Gastroesophageal sphincter (tissue), 4 donors: ENCODE measurements at regions not wholly inside any gene's neighbourhood (a gene's known extent, or its start where the extent isn't known, plus 50 kb on each side); places are given as distances from the start of the nearest gene placed in this dataset.
"Not testable (repeated sequence)": the region's sequence is repeated elsewhere in the genome, so short reads cannot be mapped to it uniquely, and the experiment has no call there.

Experiments used
- ATAC-seq: fragments of 150-250 bp; one replicate; pipeline ENCODE4 v1.9.1; 2016; ENCODE audit warnings: mild to moderate bottlenecking, moderate library complexity
- H3K27ac ChIP-seq, 4 donors: fragments of 200-600 bp; sonication (generic) in 3 of 4; 1 replicate in 3 of 4; 2 replicates in 1 of 4; pipeline ENCODE4 v1.5.1; 2016 to 2019
- H3K27me3 ChIP-seq: fragments of 200-600 bp; sonication (generic); one replicate; pipeline ENCODE4 v1.5.1; 2019
- H3K36me3 ChIP-seq, 2 donors: fragments of 200-600 bp; sonication (generic); one replicate each; pipeline ENCODE4 v1.5.1; 2019; ENCODE audit warnings: control low read depth in 1 of 2
- H3K4me1 ChIP-seq, 3 donors: fragments of 200-600 bp; sonication (generic); 1 replicate in 2 of 3; 2 replicates in 1 of 3; pipeline ENCODE4 v1.5.1; 2016 to 2019; ENCODE audit warnings: control low read depth in 2 of 3
- H3K4me3 ChIP-seq, 2 donors: fragments of 200-600 bp; sonication (generic); one replicate each; pipeline ENCODE4 v1.5.1; 2019; ENCODE audit warnings: mild to moderate bottlenecking in 1 of 2, moderate library complexity in 1 of 2
- H3K9me3 ChIP-seq, 3 donors: fragments of 200-600 bp; sonication (generic); one replicate each; pipeline ENCODE4 v1.5.1; 2017 to 2019; ENCODE audit warnings: control low read depth in 2 of 3
- EP300 ChIP-seq: sonication (generic); formaldehyde crosslinking; IDR thresholded peaks from one replicate; pipeline ENCODE4 v1.6.1; 2017; ENCODE audit warnings: antibody characterized with exemption, mild to moderate bottlenecking
- POLR2A ChIP-seq, 2 donors: fragments of 450-650 bp; IDR thresholded peaks; one replicate each; pipeline ENCODE4 v1.6.1; 2017; ENCODE audit warnings: antibody characterized with exemption in 2 of 2, mild to moderate bottlenecking in 2 of 2, moderate library complexity in 1 of 2
- POLR2AphosphoS5 ChIP-seq: sonication (generic); formaldehyde crosslinking; IDR thresholded peaks from one replicate; pipeline ENCODE4 v1.6.1; 2017; ENCODE audit warnings: antibody characterized with exemption
- WGBS, 2 donors: methylation state at CpG; one replicate each; pipeline ENCODE4 v1.1.5; 2018; ENCODE audit warnings: low coverage in 1 of 2; 5-methylcytosine and 5-hydroxymethylcytosine counted together
- TF ChIP-seq, protein P1 (sequence below), 4 experiments: fragments of 200-600 bp in 2 of 4; fragments of 450-650 bp in 2 of 4; sonication (generic) in 1 of 4; IDR thresholded peaks; one replicate each; pipeline ENCODE4 v1.5.1; 2017 to 2019; ENCODE audit warnings: antibody characterized with exemption in 4 of 4, mild to moderate bottlenecking in 2 of 4, moderate library complexity in 2 of 4

DNA sequence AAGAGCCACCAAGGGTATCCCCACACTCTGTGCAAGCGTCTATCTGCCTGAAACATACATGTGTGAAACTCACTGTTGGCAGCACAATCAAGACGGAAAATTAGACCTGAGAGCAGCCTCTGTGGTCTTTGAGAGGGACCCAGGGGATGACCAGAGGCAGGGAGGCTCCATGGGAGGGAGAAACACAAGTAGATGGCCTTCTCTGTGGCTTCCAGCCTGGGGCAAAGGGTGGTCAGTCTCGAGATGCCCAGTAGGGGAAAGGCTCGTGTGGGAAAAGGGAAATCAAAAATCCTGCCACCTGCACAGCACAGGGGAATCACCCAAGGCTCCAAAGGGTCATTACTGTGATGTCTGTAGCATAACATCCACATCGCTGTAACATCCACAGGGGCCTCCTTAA is 823.3 kb downstream of the KCNJ18 start:
- ATAC-seq: no peak
- Histone ChIP-seq H3K36me3 (no peaks in the 10 kb centered on the region), H3K27me3 (no peaks in the 10 kb centered on the region), H3K4me3 (no peak overlapping the region), H3K27ac (no peak overlapping the region), H3K4me1 (no peaks in the 10 kb centered on the region), H3K9me3 (peaks cover 0 to 37% (median 0%) of the 10 kb centered on the region in 3 donors)
- WGBS, 2 donors: 31 to 56% methylated on average over 4 of the region's 5 CpGs
- no peak for TF ChIP-seq POLR2A (IDR thresholded peaks at IDR 0.05)
- TF ChIP-seq, protein P1, sequence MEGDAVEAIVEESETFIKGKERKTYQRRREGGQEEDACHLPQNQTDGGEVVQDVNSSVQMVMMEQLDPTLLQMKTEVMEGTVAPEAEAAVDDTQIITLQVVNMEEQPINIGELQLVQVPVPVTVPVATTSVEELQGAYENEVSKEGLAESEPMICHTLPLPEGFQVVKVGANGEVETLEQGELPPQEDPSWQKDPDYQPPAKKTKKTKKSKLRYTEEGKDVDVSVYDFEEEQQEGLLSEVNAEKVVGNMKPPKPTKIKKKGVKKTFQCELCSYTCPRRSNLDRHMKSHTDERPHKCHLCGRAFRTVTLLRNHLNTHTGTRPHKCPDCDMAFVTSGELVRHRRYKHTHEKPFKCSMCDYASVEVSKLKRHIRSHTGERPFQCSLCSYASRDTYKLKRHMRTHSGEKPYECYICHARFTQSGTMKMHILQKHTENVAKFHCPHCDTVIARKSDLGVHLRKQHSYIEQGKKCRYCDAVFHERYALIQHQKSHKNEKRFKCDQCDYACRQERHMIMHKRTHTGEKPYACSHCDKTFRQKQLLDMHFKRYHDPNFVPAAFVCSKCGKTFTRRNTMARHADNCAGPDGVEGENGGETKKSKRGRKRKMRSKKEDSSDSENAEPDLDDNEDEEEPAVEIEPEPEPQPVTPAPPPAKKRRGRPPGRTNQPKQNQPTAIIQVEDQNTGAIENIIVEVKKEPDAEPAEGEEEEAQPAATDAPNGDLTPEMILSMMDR (IDR thresholded peaks at IDR 0.05): no peak
- no peak for TF ChIP-seq EP300
- TF ChIP-seq POLR2AphosphoS5: no peak

DNA sequence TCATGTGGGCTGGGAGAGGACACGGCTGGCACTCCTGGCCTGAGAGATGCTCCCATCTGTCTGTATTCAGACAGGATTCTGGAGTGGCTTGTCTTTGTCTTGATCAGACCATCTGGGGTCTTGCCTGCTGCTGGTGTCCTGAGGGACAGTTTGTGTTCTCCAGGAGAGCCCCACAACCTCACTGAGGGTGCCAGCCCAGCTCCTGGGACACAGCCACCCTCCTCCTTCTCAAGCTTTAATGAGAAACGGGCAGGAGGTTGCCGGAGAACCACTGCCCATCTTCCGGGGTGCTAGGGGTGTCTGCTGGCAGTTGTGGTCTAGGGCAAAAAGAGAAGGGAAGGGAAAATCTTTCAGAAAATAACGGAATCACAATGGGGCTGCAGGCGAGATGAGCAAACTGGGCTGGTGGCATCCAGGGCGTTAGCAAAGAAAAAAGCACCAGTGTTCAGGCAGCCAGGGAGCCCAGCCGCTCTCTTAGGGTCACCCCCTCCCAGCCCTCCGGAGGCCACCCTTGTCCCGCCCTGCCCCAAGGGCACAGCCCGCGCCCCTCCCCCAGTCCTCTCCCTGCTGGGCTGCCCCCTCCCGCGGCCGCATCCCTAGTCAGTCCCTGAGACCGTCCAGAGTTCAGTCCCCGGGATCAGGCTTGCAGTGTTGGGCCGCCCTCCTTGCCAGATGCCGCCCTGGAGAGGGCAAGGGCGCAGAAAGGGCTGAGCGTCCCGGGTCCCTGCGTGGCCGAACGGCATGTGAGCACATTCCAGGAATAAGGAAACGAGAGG is 824.7 kb downstream of the KCNJ18 start:
- H3K36me3 ChIP-seq: no peaks in the 10 kb centered on the region
- no peaks in the 10 kb centered on the region for H3K27me3 ChIP-seq
- H3K9me3 ChIP-seq: peaks cover 0 to 37% (median 0%) of the 10 kb centered on the region in 3 donors
- no peaks in the 10 kb centered on the region for H3K4me1 ChIP-seq
- 60 to 71% methylated on average over 1 to 3 of the region's 26 CpGs for WGBS, 2 donors
- no peak overlapping the region for H3K27ac ChIP-seq
- TF ChIP-seq POLR2AphosphoS5: no peak
- TF ChIP-seq POLR2A (IDR thresholded peaks at IDR 0.05): no peak
- TF ChIP-seq, protein P1 (IDR thresholded peaks at IDR 0.05): no peak
- TF ChIP-seq EP300: no peak
- no peak overlapping the region for H3K4me3 ChIP-seq
- ATAC-seq: no peak

DNA sequence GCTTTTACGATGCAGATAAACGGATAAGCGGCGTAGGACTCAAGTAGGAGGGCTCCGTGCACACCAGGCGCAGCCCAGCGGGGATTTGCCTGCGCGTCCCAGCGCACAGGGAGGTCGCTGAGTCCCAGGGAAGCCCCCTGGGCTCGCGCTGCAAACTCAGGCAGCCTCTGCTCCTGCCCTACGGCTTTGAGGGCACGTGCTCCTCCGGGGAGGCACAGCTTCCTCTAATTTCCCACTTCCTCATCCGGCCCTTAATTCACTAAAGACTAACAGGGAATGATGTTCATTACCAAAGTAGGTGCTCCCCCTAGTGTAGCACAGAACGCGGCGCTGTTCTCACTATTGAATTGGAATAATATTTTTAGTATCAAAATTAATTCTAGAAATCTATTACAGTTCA is 825.4 kb downstream of the KCNJ18 start:
- no peak for TF ChIP-seq POLR2AphosphoS5
- no peak for TF ChIP-seq POLR2A (IDR thresholded peaks at IDR 0.05)
- TF ChIP-seq EP300: no peak
- TF ChIP-seq, protein P1 (IDR thresholded peaks at IDR 0.05): no peak
- no peak for ATAC-seq
- Histone ChIP-seq H3K27me3 (no peaks in the 10 kb centered on the region), H3K4me1 (no peaks in the 10 kb centered on the region), H3K4me3 (no peak overlapping the region), H3K27ac (no peak overlapping the region), H3K9me3 (peaks cover 0 to 34% (median 0%) of the 10 kb centered on the region in 3 donors), H3K36me3 (no peaks in the 10 kb centered on the region)
- WGBS, 2 donors: 61 to 70% methylated on average over 8 to 16 of the region's 20 CpGs

DNA sequence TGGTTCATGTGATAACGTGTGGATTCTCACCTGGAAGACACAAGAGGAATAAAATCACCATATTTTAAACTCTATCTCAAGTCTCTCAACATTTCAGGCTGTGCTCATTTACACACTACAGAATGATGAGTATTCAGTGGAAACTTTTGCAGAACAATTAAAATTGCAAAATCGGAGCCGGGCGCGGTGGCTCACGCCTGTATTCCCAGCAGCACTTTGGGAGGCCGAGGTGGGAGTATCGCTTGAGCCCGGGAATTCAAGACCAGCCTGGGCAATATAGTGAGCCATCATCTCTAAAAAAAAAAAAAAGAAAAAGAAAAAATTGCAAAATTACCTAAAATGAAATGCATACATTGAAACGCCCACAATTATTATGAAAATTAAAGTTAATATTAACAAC is 825.9 kb downstream of the KCNJ18 start:
- Histone ChIP-seq H3K4me1 (no peaks in the 10 kb centered on the region), H3K9me3 (peaks cover 0 to 29% (median 0%) of the 10 kb centered on the region in 3 donors), H3K27ac (no peak overlapping the region), H3K4me3 (no peak overlapping the region), H3K27me3 (no peaks in the 10 kb centered on the region), H3K36me3 (no peaks in the 10 kb centered on the region)
- 79% methylated on average over 7 of the region's 10 CpGs for WGBS, 2 donors
- TF ChIP-seq, protein P1 (IDR thresholded peaks at IDR 0.05): no peak
- TF ChIP-seq POLR2A (IDR thresholded peaks at IDR 0.05): no peak
- no peak for TF ChIP-seq EP300
- no peak for TF ChIP-seq POLR2AphosphoS5
- ATAC-seq: no peak

DNA sequence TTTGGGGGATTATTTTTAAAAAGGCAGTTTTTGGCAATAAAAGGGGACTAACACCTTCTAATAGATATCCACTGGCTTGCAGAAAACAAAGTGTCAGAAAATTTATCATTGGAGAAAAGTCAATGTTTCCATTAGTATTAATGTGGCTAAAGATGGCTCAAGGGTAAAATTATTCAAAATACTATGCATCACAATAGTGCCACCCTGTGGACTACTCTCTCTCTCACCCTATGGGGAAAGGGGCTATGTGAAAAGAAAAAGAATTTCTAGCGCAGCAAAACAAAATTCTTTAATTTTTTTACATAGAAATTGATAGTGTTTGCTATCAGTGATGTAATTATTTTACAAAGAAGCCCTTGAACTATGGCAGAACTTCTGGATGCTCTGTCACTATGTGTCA is 856.5 kb downstream of the KCNJ18 start:
- not testable (repeated sequence) for ATAC-seq, H3K4me3 ChIP-seq
- WGBS, 2 donors: 73 to 75% methylated on average over 1 of the region's 1 CpG

DNA sequence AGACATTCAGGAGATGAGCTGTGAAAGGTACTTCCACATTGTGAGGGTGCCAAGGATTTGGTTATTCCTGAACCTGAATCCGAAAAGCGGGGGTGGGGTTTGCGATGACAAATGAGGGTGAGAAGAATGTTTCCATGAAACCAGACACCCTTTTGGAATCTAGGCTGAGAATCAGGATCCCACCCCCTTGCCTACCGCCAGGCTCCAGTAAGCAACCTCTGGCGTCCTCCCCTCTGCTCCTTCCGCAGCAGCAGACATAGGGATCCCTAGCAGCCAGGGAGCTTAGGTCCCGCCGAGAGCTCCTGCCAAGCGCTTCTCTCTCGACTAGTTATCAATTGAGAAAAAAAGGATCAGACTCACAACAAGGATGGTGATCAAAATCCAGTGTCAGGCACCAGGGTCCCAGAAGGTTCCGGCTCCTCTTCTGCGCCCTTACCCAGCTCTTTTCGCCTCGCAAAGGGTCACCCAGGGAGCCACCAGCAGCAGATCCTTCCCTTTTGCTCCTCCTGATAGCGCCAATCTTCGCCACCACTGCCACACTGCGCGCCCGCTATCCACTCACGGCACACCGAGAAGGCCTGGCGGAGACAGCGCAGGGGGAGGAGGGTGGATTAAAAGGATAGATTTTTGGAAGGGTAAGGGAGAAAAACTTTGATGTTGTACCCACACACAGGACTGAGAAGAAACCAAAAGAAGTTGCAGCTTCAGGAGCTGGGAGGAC is 859.5 kb downstream of the KCNJ18 start:
- not testable (repeated sequence) for H3K9me3 ChIP-seq, H3K4me1 ChIP-seq, H3K27ac ChIP-seq, ATAC-seq, H3K27me3 ChIP-seq, H3K36me3 ChIP-seq, H3K4me3 ChIP-seq
- WGBS, 2 donors: 68% methylated on average over 8 of the region's 23 CpGs; no CpG with 5 or more reads in 1 of the 2 donors

More for the DNA sequence above, 856.5 kb downstream of the KCNJ18 start:
- not testable (repeated sequence) for H3K27me3 ChIP-seq, H3K36me3 ChIP-seq, H3K27ac ChIP-seq, H3K4me1 ChIP-seq, H3K9me3 ChIP-seq
